Neuronal stem cell (in vitro differentiated cells): ENCODE measurements at regions not wholly inside any gene's neighbourhood (a gene's known extent, or its start where the extent isn't known, plus 50 kb on each side); places are given as distances from the start of the nearest gene placed in this dataset.

Source experiments
- DNase-seq: peaks from one replicate; pipeline ENCODE4 v3.0.0-alpha.2; 2013; ENCODE audit warnings: low spot score
- H2AFZ ChIP-seq: one replicate; pipeline ENCODE4 v1.6.1; 2013; ENCODE audit warnings: mild to moderate bottlenecking, low read length, inconsistent platforms
- H2AK5ac ChIP-seq: 2 replicates; pipeline ENCODE4 v1.6.1; 2013; ENCODE audit warnings: low read depth, mild to moderate bottlenecking, inconsistent platforms, low read length, moderate library complexity, mixed read lengths
- H2BK120ac ChIP-seq: 2 replicates; pipeline ENCODE4 v1.6.1; 2013; ENCODE audit warnings: low read depth, mild to moderate bottlenecking, inconsistent platforms, low read length, moderate library complexity, mixed read lengths
- H2BK12ac ChIP-seq: one replicate; pipeline ENCODE4 v1.6.1; 2013; ENCODE audit warnings: low read length, inconsistent platforms
- H2BK15ac ChIP-seq: 2 replicates; pipeline ENCODE4 v1.6.1; 2013; ENCODE audit warnings: mild to moderate bottlenecking, low read length, inconsistent platforms, mixed read lengths
- H2BK5ac ChIP-seq: one replicate; pipeline ENCODE4 v1.6.1; 2013; ENCODE audit warnings: inconsistent platforms, mild to moderate bottlenecking, low read length, moderate library complexity
- H3K14ac ChIP-seq: one replicate; pipeline ENCODE4 v1.6.1; 2013; ENCODE audit warnings: low read length, inconsistent platforms
- H3K18ac ChIP-seq: 2 replicates; pipeline ENCODE4 v1.6.1; 2013; ENCODE audit warnings: low read length, inconsistent platforms
- H3K23ac ChIP-seq: 2 replicates; pipeline ENCODE4 v1.6.1; 2013; ENCODE audit warnings: low read depth, mild to moderate bottlenecking, mixed read lengths, low read length, inconsistent platforms; ENCODE audit not compliant: poor library complexity
- H3K27ac ChIP-seq: replicated peaks from 3 replicates; pipeline ENCODE4 v1.5.1; 2013; ENCODE audit warnings: low read length, inconsistent platforms
- H3K27me3 ChIP-seq, 3 experiments: 2 replicates each; pipeline ENCODE4 v1.6.1; 2013; ENCODE audit warnings: low read length in 3 of 3, mild to moderate bottlenecking in 2 of 3, inconsistent platforms in 1 of 3, low read depth in 1 of 3, mixed read lengths in 1 of 3, moderate library complexity in 1 of 3; ENCODE audit not compliant: control insufficient read depth in 3 of 3, insufficient read depth in 3 of 3
- H3K36me3 ChIP-seq, 2 donors: replicated peaks in 1 of 2; 2 replicates each; pipeline ENCODE4 v1.6.1; 2013; ENCODE audit warnings: low read length in 2 of 2; ENCODE audit not compliant: control insufficient read depth in 2 of 2, insufficient read depth in 2 of 2
- H3K4ac ChIP-seq: 2 replicates; pipeline ENCODE4 v1.6.1; 2013; ENCODE audit warnings: inconsistent platforms, mild to moderate bottlenecking, low read length, moderate library complexity
- H3K4me1 ChIP-seq, 2 donors: 1 replicate in 1 of 2; 2 replicates in 1 of 2; pipeline ENCODE4 v1.6.1; 2013; ENCODE audit warnings: low read length in 2 of 2, low read depth in 1 of 2; ENCODE audit not compliant: control insufficient read depth in 2 of 2, insufficient read depth in 1 of 2
- H3K4me2 ChIP-seq: one replicate; pipeline ENCODE4 v1.6.1; 2013; ENCODE audit warnings: mild to moderate bottlenecking, low read length, inconsistent platforms; ENCODE audit not compliant: insufficient read depth, poor library complexity, severe bottlenecking
- H3K4me3 ChIP-seq, 2 donors: 2 replicates each; pipeline ENCODE4 v1.5.1; 2013; ENCODE audit warnings: low read length in 2 of 2, mild to moderate bottlenecking in 2 of 2, inconsistent platforms in 1 of 2, moderate library complexity in 1 of 2
- H3K79me1 ChIP-seq: one replicate; pipeline ENCODE4 v1.6.1; 2013; ENCODE audit warnings: low read depth, mild to moderate bottlenecking, inconsistent platforms, low read length, moderate library complexity
- H3K9ac ChIP-seq: one replicate; pipeline ENCODE4 v1.6.1; 2013; ENCODE audit warnings: mild to moderate bottlenecking, low read depth, low read length, inconsistent platforms; ENCODE audit not compliant: poor library complexity
- H3K9me3 ChIP-seq, 2 donors: replicated peaks in 1 of 2; 2 replicates each; pipeline versions ENCODE3 to v1.6.1; 2013; ENCODE audit warnings: low read length in 2 of 2, mild to moderate bottlenecking in 2 of 2, inconsistent platforms in 1 of 2, low read depth in 1 of 2, mixed read lengths in 1 of 2, moderate library complexity in 1 of 2; ENCODE audit not compliant: control insufficient read depth in 2 of 2, insufficient read depth in 1 of 2
- H4K8ac ChIP-seq: one replicate; pipeline ENCODE4 v1.6.1; 2013; ENCODE audit warnings: low read depth, mild to moderate bottlenecking, inconsistent platforms, low read length, moderate library complexity
- H4K91ac ChIP-seq: one replicate; pipeline ENCODE4 v1.6.1; 2013; ENCODE audit warnings: low read length, low read depth, mild to moderate bottlenecking, inconsistent platforms; ENCODE audit not compliant: poor library complexity
- WGBS, 2 donors: extraction: QIAGEN DNeasy Blood & Tissue Kit; methylation state at CpG; one replicate each; pipeline ENCODE4 v1.1.7; 2013; ENCODE audit warnings: missing lambda C conversion rate in 2 of 2, mixed read lengths in 1 of 2; ENCODE audit not compliant: insufficient read length in 2 of 2, insufficient replicate concordance in 1 of 2; ENCODE audit errors: extremely low coverage in 2 of 2; 5-methylcytosine and 5-hydroxymethylcytosine counted together

- Histone ChIP-seq H2BK15ac (no peak overlapping the region), H3K18ac (no peak overlapping the region), H3K23ac (no peak overlapping the region)
Observed at GRCh38 chr9:13017260-13017659, 242.4 kb downstream of the LURAP1L start.

GRCh38 chr9:13020146-13021040 is 245.6 kb downstream of the LURAP1L start:
- H3K27ac ChIP-seq: no peak overlapping the region
- no peak overlapping the region for H3K23ac ChIP-seq
- no peak overlapping the region for H2AFZ ChIP-seq
- H2BK15ac ChIP-seq: no peak overlapping the region
- no peak for DNase-seq
- no peaks in the 10 kb centered on the region for H3K36me3 ChIP-seq
- H3K9ac ChIP-seq: no peak overlapping the region
- no peak overlapping the region for H3K4ac ChIP-seq
- H3K9me3 ChIP-seq: no peaks in the 10 kb centered on the region
- no peaks in the 10 kb centered on the region for H3K79me1 ChIP-seq
- H4K8ac ChIP-seq: no peak overlapping the region
- no peak overlapping the region for H3K18ac ChIP-seq
- H3K4me3 ChIP-seq: no peak overlapping the region
- no peak overlapping the region for H3K14ac ChIP-seq
- no peaks in the 10 kb centered on the region for H3K27me3 ChIP-seq
- H3K4me1 ChIP-seq: no peaks in the 10 kb centered on the region
- H2BK120ac ChIP-seq: no peak overlapping the region
- H2BK12ac ChIP-seq: no peak overlapping the region
- H2AK5ac ChIP-seq: no peak overlapping the region
- WGBS, 2 donors: no CpG with 5 or more reads among the region's 5 CpGs
- H2BK5ac ChIP-seq: no peak overlapping the region
- no peak overlapping the region for H3K4me2 ChIP-seq
- H4K91ac ChIP-seq: no peak overlapping the region

More at GRCh38 chr9:13017260-13017659, 242.4 kb downstream of the LURAP1L start:
- H4K8ac ChIP-seq: no peak overlapping the region
- H2BK12ac ChIP-seq: no peak overlapping the region
- no peak overlapping the region for H3K27ac ChIP-seq
- H2AFZ ChIP-seq: no peak overlapping the region
- DNase-seq: no peak
- H3K36me3 ChIP-seq: no peaks in the 10 kb centered on the region
- no peak overlapping the region for H3K14ac ChIP-seq
- no peak overlapping the region for H2AK5ac ChIP-seq
- no peaks in the 10 kb centered on the region for H3K27me3 ChIP-seq
- H3K79me1 ChIP-seq: no peaks in the 10 kb centered on the region
- no peaks in the 10 kb centered on the region for H3K4me1 ChIP-seq
- H3K4me2 ChIP-seq: no peak overlapping the region
- H2BK5ac ChIP-seq: no peak overlapping the region
- H3K4me3 ChIP-seq: no peak overlapping the region
- no peak overlapping the region for H3K4ac ChIP-seq
- H3K9me3 ChIP-seq: no peaks in the 10 kb centered on the region
- H3K9ac ChIP-seq: no peak overlapping the region
- H2BK120ac ChIP-seq: no peak overlapping the region
- H4K91ac ChIP-seq: no peak overlapping the region

GRCh38 chr9:13022756-13023155 is 247.9 kb downstream of the LURAP1L start:
- H4K8ac ChIP-seq: no peak overlapping the region
- H3K4me3 ChIP-seq: no peak overlapping the region
- no peak overlapping the region for H2BK120ac ChIP-seq
- no peaks in the 10 kb centered on the region for H3K36me3 ChIP-seq
- H2BK15ac ChIP-seq: no peak overlapping the region
- no peak overlapping the region for H3K4ac ChIP-seq
- no peak overlapping the region for H3K14ac ChIP-seq
- no peak overlapping the region for H3K18ac ChIP-seq
- no peak overlapping the region for H3K27ac ChIP-seq
- no peaks in the 10 kb centered on the region for H3K79me1 ChIP-seq
- no peak for DNase-seq
- no peak overlapping the region for H2AK5ac ChIP-seq
- H3K9me3 ChIP-seq: no peaks in the 10 kb centered on the region
- H3K9ac ChIP-seq: no peak overlapping the region
- H3K23ac ChIP-seq: no peak overlapping the region
- no peak overlapping the region for H3K4me2 ChIP-seq
- no peak overlapping the region for H2AFZ ChIP-seq
- H4K91ac ChIP-seq: no peak overlapping the region
- no peak overlapping the region for H2BK5ac ChIP-seq
- no peaks in the 10 kb centered on the region for H3K4me1 ChIP-seq
- WGBS, 2 donors: no CpG with 5 or more reads among the region's 1 CpG
- H2BK12ac ChIP-seq: no peak overlapping the region
- no peaks in the 10 kb centered on the region for H3K27me3 ChIP-seq

GRCh38 chr9:13023498-13023897 is 248.7 kb downstream of the LURAP1L start:
- Histone ChIP-seq H3K9ac (no peak overlapping the region), H2BK120ac (no peak overlapping the region), H3K27me3 (no peaks in the 10 kb centered on the region), H3K4me3 (no peak overlapping the region), H3K4me1 (no peaks in the 10 kb centered on the region), H3K36me3 (no peaks in the 10 kb centered on the region), H3K23ac (no peak overlapping the region), H2BK15ac (no peak overlapping the region), H4K8ac (no peak overlapping the region), H2AFZ (no peak overlapping the region), H4K91ac (no peak overlapping the region), H3K14ac (no peak overlapping the region), H3K4ac (no peak overlapping the region), H2AK5ac (no peak overlapping the region), H3K4me2 (no peak overlapping the region), H2BK5ac (no peak overlapping the region), H2BK12ac (no peak overlapping the region), H3K79me1 (no peaks in the 10 kb centered on the region), H3K18ac (no peak overlapping the region), H3K27ac (no peak overlapping the region), H3K9me3 (no peaks in the 10 kb centered on the region)
- DNase-seq: no peak
- no CpG with 5 or more reads among the region's 2 CpGs for WGBS, 2 donors
